Parathyroid adenoma (tissue), 2 donors: ENCODE measurements at regions not wholly inside any gene's neighbourhood (a gene's known extent, or its start where the extent isn't known, plus 50 kb on each side); places are given as distances from the start of the nearest gene placed in this dataset.

ENCODE experiments used
- H2AFZ ChIP-seq: fragments of 300-600 bp; sonication (generic); one replicate; pipeline ENCODE4 v1.7.0; 2017; ENCODE audit warnings: antibody characterized with exemption, mild to moderate bottlenecking
- H3K27ac ChIP-seq: fragments of 300-600 bp; sonication (generic); one replicate; pipeline ENCODE4 v1.7.0; 2017
- H3K27me3 ChIP-seq: fragments of 300-600 bp; sonication (generic); one replicate; pipeline ENCODE4 v1.7.0; 2017; ENCODE audit warnings: low read length; ENCODE audit not compliant: control insufficient read depth, insufficient read depth
- H3K36me3 ChIP-seq: fragments of 300-600 bp; sonication (generic); one replicate; pipeline ENCODE4 v1.7.0; 2017; ENCODE audit warnings: low read length; ENCODE audit not compliant: control insufficient read depth, insufficient read depth
- H3K4me1 ChIP-seq: fragments of 300-600 bp; sonication (generic); one replicate; pipeline ENCODE4 v1.7.0; 2017; ENCODE audit warnings: control low read depth
- H3K4me2 ChIP-seq: fragments of 300-600 bp; sonication (generic); one replicate; pipeline ENCODE4 v1.7.0; 2017; ENCODE audit warnings: low read length
- H3K4me3 ChIP-seq: fragments of 300-600 bp; sonication (generic); one replicate; pipeline ENCODE4 v1.7.0; 2017; ENCODE audit warnings: low read depth, low read length
- H3K79me2 ChIP-seq: fragments of 300-600 bp; sonication (generic); one replicate; pipeline ENCODE4 v1.7.0; 2017; ENCODE audit warnings: control low read depth
- H3K9ac ChIP-seq: fragments of 300-600 bp; sonication (generic); one replicate; pipeline ENCODE4 v1.7.0; 2017; ENCODE audit warnings: mild to moderate bottlenecking
- H3K9me3 ChIP-seq: fragments of 300-600 bp; sonication (generic); one replicate; pipeline ENCODE4 v1.7.0; 2017; ENCODE audit warnings: low read length; ENCODE audit not compliant: control insufficient read depth
- TF ChIP-seq, protein P1 (sequence below): fragments of 300-600 bp; sonication (generic); IDR thresholded peaks from one replicate; pipeline ENCODE4 v1.7.0; 2017; ENCODE audit warnings: antibody characterized with exemption, mild to moderate bottlenecking
- donor health status: primary hyperparathyroidism.

DNA sequence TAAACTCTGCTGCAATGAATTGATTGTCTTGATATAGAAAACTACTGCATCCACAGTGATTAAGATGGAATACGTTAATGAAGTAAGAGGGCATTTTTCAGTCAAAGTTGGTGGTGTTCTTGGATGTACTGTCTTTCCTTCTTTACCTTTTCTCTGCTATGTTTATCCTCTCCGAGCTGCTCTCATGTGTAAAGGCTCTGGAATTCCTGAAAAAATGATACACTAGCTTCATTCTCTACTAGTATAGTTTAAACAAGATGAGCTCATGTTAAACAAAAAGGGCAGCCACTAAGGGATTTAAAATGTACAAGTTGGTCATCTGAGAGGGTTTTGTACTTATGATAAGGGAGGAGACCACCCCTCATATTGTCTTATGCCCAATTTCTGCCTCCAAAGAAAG is 504.6 kb upstream of the NECTIN3 start:
- Histone ChIP-seq H3K27me3 (no peaks in the 10 kb centered on the region), H3K9ac (no peak overlapping the region), H3K79me2 (no peaks in the 10 kb centered on the region), H3K9me3 (no peaks in the 10 kb centered on the region), H3K4me2 (no peak overlapping the region), H3K27ac (no peak overlapping the region), H3K4me3 (no peak overlapping the region), H3K36me3 (no peaks in the 10 kb centered on the region), H2AFZ (no peak overlapping the region), H3K4me1 (no peaks in the 10 kb centered on the region)
- TF ChIP-seq, protein P1, sequence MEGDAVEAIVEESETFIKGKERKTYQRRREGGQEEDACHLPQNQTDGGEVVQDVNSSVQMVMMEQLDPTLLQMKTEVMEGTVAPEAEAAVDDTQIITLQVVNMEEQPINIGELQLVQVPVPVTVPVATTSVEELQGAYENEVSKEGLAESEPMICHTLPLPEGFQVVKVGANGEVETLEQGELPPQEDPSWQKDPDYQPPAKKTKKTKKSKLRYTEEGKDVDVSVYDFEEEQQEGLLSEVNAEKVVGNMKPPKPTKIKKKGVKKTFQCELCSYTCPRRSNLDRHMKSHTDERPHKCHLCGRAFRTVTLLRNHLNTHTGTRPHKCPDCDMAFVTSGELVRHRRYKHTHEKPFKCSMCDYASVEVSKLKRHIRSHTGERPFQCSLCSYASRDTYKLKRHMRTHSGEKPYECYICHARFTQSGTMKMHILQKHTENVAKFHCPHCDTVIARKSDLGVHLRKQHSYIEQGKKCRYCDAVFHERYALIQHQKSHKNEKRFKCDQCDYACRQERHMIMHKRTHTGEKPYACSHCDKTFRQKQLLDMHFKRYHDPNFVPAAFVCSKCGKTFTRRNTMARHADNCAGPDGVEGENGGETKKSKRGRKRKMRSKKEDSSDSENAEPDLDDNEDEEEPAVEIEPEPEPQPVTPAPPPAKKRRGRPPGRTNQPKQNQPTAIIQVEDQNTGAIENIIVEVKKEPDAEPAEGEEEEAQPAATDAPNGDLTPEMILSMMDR: no peak

DNA sequence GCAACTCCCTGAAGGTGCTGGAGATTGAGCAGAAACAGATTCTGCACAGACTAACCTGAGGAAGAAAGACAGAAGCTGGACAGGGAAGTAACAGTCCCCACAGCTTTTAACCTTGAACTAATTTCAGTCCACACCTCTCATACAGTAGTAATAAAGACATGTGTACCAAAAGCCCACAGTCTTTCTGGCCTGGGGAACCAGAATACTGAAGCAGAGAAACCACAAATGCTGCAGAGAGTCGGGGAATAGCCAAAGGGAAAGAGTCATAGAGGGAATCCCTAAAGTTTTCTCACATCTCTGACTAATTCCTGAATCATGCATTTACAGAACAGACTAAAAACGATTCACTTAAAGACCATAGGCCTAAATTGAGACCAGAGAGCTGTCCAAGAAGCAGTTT is 503.4 kb upstream of the NECTIN3 start:
- TF ChIP-seq, protein P1: no peak
- no peaks in the 10 kb centered on the region for H3K79me2 ChIP-seq
- H3K9ac ChIP-seq: no peak overlapping the region
- H3K27me3 ChIP-seq: no peaks in the 10 kb centered on the region
- H2AFZ ChIP-seq: no peak overlapping the region
- no peak overlapping the region for H3K27ac ChIP-seq
- no peak overlapping the region for H3K4me2 ChIP-seq
- no peaks in the 10 kb centered on the region for H3K4me1 ChIP-seq
- H3K36me3 ChIP-seq: no peaks in the 10 kb centered on the region
- H3K9me3 ChIP-seq: no peaks in the 10 kb centered on the region
- H3K4me3 ChIP-seq: no peak overlapping the region

DNA sequence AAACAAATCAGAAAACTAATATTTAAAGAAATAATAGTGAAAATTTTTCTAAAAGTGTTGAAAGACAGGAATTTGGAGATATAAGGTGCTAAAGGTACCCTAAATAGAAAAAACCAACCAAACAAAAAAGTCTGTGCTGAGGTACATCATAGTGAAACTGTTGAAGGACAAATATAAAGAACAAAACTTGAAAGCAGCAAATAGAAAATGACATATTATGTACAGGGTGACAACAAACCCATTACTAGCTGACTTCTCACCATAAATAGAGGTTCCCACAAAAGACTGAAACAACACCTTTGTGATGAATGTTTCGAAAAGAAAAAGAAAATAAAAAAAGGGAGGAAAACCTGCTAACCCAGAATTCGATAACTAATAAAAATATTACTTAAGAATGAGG is 502.5 kb upstream of the NECTIN3 start:
- TF ChIP-seq, protein P1: no peak
- Histone ChIP-seq H3K27me3 (no peaks in the 10 kb centered on the region), H3K4me2 (no peak overlapping the region), H3K79me2 (no peaks in the 10 kb centered on the region), H3K4me3 (no peak overlapping the region), H3K9me3 (no peaks in the 10 kb centered on the region), H3K9ac (no peak overlapping the region), H3K27ac (no peak overlapping the region), H3K36me3 (no peaks in the 10 kb centered on the region), H3K4me1 (no peaks in the 10 kb centered on the region), H2AFZ (no peak overlapping the region)

DNA sequence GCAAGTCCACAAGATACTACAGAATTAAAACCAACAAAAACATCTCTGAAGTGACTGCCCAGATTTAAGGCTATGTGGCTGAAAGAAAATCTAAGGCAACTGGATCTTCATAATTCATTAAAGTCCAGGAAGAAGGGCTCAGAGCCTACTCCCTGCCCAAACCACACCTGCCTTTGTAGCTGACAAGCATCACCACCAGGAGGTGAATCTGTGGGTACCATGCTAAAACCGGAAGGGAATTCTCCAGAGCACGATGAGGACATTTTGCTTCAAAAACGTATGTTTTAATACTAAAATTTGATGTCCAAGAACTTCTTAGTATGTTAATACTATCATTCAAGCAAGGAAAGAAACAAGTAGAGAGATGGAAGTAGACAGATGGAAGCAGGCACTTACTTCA is 495.9 kb upstream of the NECTIN3 start:
- H3K4me3 ChIP-seq: no peak overlapping the region
- H3K27me3 ChIP-seq: no peaks in the 10 kb centered on the region
- no peak overlapping the region for H3K27ac ChIP-seq
- no peak overlapping the region for H3K4me2 ChIP-seq
- TF ChIP-seq, protein P1: no peak
- no peaks in the 10 kb centered on the region for H3K36me3 ChIP-seq
- no peak overlapping the region for H3K9ac ChIP-seq
- no peaks in the 10 kb centered on the region for H3K4me1 ChIP-seq
- H3K79me2 ChIP-seq: no peaks in the 10 kb centered on the region
- no peaks in the 10 kb centered on the region for H3K9me3 ChIP-seq
- no peak overlapping the region for H2AFZ ChIP-seq

DNA sequence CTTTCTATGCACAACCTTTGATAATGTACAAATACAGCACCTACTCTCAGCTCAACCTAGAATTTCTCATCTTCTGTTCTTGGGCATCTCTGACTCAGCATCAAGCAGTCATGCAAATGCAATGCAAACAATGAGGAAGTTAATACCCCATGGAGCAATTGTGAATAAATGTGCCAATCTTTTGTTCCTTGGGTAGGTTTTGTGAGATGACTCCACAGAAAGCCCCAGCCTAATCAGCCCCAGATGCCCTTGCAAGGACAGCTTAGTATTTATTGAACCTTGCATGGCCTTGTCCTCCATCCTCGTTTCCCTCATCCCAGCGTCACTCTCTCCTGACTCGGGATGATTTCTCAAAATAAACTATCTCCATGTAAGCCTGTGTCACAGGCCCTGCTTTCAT is 494.7 kb upstream of the NECTIN3 start:
- H3K4me1 ChIP-seq: no peaks in the 10 kb centered on the region
- no peak overlapping the region for H3K9ac ChIP-seq
- H3K36me3 ChIP-seq: no peaks in the 10 kb centered on the region
- TF ChIP-seq, protein P1: no peak
- H3K4me2 ChIP-seq: no peak overlapping the region
- no peaks in the 10 kb centered on the region for H3K9me3 ChIP-seq
- no peaks in the 10 kb centered on the region for H3K79me2 ChIP-seq
- H3K27ac ChIP-seq: no peak overlapping the region
- no peak overlapping the region for H3K4me3 ChIP-seq
- H3K27me3 ChIP-seq: no peaks in the 10 kb centered on the region
- H2AFZ ChIP-seq: no peak overlapping the region
